Amygdala (tissue), 56 donors: ENCODE measurements at regions not wholly inside any gene's neighbourhood (a gene's known extent, or its start where the extent isn't known, plus 50 kb on each side); places are given as distances from the start of the nearest gene placed in this dataset.

Source experiments
- DNase-seq, 56 donors: peaks; one replicate each; lab custom pipeline; 2025; lab: John Stamatoyannopoulos, UW

DNA sequence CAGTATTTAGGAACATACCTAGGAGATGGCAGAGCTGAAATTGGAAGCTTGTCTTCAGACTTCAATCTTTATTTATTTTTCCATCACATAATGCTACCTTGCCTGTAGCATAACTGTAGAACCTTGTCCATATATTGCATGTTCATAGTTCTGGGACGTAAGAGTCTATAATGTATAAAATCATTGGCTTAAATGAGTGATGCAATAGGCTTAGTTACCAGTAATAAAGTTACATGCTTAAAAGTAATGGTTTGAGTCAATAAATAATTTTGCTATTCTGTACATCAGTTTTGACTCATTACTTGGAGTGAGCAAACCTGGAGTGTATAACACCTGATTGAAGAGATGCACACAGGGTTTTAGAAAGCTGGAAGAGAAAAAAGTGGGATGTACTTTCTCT is 229.3 kb downstream of the CDCA7 start:
- no peak for DNase-seq

DNA sequence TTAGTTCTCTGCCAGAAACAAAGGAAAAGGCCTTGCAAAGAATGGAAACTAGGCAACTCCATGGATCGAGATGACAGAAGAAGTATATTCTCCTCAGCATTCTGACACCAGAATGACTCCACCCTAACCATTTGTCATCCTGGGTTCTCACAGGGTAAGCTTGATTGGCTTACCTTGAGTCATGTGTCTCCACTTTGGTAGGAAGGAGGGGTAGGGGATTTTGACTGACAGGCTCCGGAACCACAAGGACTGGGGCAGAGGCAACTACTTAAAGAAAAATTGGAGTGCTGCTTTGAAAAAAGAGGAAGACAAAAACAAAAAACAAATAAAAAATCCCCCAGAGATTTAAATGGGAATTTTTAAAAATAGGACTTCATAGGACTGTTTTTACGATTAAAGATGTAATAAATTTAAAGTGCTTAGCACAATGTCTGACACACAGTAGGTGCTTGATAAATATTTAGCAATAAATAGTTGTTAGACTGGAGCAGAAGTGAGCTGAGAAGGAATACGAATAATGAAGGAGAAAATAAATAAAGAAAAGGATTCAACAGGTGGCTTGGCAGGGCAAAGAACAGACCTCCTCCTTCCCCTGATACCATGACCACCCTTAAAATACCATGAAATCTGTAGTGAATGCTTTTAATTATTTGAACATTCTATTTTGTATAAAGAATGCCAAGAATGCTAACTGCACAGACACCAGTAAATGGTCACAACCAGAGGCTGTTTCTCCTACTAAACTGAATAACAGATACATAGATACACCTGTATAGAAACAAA is 230.2 kb downstream of the CDCA7 start:
- DNase-seq = no peak

DNA sequence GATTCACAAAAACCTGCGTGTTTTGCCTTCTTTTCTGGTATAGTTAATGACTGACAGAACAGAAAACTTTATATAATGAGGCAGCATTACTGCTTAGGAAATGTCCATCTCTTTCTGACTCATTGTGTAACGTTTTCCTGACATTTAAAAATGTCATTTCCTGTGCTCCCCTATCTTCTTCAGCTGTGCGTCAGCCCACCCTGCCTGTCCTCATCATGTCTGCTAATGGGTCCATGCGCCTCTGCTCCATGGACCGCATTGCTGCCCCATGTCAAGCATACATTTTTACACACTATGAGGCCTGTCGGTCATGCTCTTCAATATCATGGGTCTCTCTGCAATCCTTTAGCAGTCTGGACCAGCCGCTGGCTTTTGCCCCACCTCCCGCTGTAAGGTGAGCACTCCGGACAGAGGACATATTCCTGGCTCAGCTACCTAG is 234.3 kb downstream of the CDCA7 start:
- DNase-seq = no peak

DNA sequence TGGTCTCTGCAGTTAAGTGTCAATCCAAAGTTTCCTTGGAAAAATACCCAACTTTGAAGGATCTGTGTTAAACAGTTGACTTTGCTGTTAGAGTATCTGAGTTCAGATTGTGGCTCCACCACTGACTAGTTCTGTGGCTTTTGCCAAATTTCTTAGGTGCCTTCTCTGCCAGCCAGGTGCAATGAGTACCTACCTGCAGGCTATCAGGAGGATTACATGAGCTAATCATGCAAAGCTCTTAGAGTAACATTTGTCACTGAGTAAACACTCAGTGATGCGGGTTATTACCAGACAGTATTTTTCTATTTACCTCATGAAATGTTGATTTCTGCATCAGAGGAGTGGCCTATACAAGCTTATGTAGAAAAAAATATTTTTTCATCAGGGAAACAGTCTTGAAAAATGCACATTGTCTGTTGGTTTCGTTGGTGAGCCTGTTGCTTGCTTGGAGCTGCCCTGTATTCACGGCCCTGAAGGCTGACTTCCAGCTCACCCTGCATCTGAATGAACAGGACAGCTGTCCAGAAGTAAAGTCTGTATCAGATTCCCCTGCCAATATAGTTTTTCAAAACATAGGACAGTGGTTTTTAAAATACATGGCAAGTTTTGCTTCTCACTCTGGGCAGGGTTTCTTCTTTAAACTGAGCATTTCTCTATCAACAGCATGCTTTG is 235.1 kb downstream of the CDCA7 start:
- DNase-seq = no peak

DNA sequence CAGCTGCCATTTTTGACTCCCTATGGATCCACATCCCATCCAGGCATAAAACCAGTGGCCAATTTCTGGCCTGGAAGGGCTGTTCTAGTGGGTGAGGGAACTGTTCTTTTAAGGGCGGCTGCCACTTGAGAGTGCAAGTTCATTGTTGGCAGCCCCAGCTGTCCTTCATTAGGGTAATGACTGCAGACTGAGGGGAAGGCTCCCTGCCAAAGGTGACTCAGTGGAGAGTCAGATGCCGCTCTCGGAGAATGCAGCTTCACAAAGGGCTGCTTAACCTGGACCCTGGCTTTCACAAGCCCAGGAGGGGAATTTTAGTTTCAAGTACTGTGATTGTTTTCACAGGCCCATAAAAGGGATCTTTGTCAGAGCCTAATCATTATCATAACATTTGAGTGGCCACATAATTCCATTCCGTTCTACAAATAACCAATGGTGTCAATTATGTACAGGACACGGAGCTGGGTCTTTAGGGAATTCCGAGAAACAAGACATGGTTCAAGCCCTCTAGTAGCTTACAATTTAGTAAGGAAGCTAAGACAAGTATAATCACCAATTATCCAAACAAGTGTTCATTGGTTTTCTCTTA is 235.7 kb downstream of the CDCA7 start:
- DNase-seq = peak in 17 of 56 donors; percentile 0 to 56 (median 7)

DNA sequence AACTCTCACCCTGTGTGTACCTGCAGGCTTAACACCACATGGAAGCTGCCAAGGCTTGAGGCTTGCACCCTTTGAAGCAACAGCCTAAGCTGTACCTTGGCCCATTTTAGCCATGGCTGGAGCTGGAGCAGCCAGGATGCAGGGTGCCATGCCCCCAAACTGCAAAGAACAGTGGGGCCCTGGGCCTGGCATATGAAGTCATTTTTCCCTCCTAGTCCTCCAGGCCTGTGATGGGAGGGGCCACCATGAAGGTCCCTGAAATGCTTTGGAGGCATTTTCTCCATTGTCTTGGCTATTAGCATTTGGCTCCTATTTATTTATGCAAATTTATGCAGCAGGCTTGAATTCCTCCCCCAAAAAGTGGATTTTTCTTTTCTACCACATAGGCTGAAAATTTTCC is 238.4 kb downstream of the CDCA7 start:
- no peak for DNase-seq

DNA sequence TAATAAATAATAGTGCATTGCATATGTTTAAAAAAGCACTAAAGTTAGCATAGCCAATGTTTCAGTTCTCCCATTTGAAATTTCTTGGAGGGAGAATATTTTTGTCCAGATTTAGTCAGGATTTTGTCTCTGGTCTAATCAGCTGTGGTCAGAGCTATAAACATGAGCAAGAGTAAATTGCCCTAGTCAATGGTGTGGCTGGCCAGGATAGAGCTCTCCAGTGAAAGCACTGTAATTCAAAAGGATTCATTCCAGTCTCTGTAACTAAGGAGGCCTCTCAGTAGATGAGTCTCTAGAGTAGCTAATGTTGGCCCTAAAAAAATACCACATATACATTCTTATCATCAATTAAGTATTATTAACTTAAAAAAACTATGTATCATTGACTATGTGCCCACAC is 241.6 kb downstream of the CDCA7 start:
- no peak for DNase-seq

DNA sequence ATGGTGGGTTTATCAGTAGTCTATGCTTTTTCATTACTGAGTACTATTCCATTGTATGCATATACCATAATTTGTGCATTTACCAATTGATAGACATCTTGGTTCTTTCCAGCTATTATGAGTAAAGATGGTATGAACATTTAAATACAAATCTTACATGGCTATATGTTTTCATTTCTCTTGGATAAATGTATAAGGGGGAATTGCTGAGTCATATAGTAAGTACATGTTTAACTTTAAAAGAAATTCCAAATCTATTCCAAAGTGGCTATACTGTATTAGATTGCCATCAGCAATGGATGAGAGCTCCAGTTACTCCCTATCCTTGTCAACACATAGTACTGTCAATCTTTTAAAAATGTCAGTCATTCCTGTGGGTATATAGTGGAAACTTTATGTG is 243.9 kb downstream of the CDCA7 start:
- no peak for DNase-seq

DNA sequence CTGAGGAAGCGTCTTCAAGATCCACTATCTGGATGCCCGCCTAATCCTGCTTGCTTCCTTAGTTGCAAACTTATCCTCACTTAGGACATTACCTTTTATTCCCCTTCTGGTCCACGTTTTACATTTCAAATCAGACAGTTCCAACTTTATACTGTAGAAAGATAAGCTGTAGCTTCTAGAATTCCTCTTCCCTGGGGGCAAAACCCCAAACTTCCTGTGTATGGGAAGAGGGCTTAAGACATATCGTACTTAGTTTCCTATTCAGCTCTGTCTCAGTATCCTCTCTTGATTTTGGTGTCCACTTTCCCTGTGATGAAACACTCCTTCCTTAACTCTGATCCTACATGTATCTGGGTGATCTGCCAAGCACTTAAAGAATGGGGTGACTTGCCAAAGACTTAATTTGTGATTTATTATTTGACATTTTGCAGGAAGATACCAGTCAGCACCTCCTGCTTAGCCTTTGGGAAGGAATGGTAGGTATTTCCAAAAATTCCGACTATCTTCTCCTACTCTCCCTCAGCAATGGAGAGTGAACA is 245.2 kb downstream of the CDCA7 start:
- no peak for DNase-seq

DNA sequence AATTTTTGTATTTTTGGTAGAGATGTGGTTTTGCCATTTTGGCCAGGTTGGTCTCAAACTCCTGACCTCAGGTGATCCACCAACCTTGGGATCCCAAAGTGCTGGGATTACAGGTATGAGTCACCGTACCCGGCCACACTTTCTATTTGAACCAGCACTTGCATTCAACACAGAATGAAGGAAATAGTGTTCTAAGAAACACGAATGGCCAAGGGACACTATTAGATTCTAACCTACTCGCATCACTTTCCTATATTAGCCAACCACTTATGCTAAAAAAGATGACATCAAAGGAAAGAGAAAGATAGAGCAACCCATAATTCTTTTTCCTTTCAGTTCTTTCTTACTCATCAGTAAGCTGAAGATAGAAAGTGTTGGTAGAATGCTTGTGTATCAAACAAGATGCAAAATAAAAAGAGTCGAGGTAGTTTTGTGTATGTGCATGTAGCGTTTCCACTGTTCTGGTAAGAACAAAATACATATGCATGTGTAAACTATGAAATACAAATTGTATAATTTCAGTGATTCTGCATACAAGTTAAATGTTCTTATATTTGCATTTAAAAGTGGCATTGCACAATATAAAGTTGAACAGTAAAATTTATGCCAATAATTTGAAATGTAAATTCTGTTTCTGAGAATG is 247.6 kb downstream of the CDCA7 start:
- no peak for DNase-seq

DNA sequence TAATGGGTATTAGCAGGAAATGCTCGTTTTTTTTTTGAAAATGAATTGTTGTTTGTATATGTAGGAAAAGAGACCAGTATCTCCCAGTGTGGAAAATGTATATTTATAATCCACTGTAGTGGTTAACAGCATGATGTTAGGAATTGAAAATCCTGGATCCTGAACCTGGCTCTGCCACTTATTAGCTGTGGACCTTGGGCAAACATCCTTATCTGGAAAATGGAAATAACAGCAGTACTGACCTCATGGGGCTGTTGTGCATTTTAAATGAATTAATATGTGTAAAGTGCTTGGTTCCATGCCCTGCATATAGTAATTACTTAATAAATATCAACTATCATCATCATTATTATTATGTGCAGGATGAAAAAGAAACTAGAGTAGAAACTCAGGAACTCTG is 251.3 kb downstream of the CDCA7 start:
- no peak for DNase-seq

DNA sequence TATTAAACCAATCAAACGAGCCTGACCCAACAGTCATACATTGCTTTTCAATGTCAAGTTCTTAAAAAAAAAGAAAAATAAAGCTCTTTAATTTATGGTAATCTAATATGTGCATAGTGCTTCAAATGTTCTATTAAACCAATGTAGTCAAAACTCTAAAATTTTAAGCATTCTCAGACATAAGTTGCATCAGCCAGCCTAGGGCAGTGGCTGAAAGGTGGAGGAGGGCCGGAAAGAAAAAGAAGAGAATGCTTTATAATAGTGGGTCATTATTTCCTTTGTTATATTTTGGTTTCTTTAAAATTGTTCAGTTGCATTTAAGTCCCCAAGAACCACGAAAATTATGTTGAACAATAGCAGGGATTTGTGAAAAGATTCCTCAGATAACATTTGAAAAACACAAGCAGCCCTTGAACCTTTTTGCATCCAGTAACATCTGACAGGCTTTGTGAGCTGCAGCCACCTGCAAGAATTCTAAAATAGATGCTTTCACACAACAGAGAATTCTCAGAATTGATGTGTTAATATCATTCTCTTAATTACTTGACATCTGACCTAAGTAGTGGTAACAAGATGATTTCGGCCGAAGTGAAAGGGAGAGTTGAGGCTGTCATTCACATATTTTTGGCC is 252.1 kb downstream of the CDCA7 start:
- no peak for DNase-seq

DNA sequence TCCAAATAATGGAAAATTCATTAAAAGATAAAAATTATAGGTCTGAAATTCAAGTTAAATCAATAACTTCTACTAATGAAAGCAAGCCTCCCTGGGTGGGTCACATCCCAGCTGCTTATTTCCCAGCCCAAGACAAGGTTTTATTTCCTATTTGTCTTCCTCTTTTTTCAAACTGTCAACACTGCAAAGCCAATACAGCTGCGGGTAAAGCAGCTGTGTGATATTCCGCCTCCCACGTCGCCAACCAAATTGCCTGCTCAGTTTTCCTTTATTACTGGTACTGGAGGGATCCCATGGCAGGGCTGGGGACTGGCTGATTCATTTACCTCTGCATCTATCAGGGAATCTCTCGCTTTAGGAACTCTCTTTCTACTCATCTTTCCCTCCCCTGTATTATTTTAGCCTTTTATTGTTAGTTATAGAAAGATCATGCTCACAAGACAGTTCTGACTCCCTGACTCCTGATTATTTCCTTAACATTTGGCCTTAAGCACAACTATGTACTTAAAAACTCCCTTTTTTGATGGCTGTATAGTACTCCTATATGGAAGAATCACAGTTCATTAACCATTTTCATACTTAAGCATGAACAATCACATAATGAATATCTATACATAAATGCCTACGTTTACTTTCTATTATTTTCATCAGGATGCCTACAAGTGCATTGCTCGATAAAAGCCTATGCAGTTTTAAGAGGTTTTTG is 253.1 kb downstream of the CDCA7 start:
- no peak for DNase-seq

DNA sequence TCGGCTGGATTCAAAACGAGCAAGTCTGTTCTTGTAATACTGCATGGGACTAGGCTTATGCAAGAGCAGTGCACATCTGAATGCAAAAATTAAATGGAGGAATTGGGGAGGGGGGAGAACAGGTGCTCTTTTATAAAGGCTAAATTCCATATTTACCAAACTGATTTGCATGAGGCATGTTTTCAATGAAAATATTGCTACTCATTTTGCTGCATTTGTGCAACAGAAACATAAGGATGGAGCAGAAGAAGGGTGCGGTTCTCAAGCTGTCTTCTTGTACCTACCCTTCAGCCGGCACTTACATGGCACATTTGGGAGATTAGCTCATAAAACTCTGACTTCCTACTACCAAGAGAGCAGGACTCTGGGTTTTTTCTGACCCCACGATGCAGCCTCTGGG is 256.4 kb downstream of the CDCA7 start:
- no peak for DNase-seq

DNA sequence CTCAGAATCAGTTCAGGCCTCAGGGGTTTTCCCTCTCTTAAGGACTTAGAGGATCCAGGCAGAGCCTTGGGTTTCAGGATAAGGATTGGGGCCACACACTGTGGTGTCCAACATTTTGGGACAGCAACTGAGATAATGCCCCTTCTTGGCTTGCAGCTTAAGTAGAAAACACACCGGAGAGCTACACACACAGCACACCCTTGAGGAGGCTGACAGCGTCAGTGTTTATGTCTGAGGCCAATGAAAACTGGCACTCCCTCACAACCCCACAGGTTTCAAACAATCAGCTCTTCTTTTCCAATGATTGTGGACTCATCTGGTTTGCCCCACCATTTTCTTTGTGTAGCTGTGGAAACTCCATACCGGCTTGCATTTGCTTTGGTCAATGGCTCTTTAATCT is 257.7 kb downstream of the CDCA7 start:
- no peak for DNase-seq

DNA sequence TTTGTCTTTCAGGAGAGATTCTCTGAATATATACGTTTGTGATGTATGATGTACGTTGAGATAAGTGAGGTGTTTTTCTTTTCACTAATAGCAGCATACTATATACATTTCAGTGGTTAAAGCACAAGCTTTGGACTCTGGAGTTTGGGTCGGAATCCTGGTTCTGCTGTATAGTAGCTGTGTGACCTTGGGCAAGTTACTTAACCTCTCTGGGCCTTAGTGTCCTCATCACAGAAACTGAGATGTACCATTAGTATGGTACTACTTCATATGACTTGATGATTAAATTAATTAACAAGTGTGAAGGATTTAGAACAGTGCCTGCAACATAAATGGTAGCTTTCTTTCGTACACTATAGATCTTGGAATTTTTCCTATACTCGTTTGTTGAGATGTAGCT is 258.7 kb downstream of the CDCA7 start:
- no peak for DNase-seq

DNA sequence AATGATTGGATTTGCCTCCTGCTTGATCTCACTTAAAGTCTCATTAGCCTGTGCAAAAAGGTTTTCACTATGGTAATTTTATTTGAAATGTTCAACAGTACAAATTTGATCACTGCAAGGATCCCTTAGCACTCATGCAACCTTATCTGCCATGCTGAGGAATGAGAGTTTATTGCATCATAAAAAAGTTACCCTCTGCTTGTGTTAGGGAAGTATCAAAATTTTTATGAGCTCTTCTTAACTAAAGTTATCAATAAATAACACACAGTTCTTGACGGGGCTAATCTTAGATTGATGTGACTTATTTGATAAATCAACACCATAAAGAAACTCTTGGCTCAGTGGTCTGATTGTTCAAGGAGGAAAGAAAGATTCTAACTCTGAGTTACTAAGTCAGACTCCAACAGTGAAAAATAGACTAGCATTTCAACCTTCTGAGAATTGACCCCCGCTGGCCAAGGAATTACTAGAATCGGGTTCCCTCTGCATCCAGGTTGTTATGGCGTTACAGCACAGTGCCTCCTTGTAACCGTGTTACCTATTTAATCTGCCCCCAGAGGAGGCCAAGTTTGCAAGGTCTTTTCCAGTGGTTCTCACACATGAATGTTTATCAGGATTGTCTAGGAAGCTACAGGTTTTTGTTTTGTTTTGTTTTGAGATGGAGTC is 259.7 kb downstream of the CDCA7 start:
- DNase-seq = no peak

DNA sequence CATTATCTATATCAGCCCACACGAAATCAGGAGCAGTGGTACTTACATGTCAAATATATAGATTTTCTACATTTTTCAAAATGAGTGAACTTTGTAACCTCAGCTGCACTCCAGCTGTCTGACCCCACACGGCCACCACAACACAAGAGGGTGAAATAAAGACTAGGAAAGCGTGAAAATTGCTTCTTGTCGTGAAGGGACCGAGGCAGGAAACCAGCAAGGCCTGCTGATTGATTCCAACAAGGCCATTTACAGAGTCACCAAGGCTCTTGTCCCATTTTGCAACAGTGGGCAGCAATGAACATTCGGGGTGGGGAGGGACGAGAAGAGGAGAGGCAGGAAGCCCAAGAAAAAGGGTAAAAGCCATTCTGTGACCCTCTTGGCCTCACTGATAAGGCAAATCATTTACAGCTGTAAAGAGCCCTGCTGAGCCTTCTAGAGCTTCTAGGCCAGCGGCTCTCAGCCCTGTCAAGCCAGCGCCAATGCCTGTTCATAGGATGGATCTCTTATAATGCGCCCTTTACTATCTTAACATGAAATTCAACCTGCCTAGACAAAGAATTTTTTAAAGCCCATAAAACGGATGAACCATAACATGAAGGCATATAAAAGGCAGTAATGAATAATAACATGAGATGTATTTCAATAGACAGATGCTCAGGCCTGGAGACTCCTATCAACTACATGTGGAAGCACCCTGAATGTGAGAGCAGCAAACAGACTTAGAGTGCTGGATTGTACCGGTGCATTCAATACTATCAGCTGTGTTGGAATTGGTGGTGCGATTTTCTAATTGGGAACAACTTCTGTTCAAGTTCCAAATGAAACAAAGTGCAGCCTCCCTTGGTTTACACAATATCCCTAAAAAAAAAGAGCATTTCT is 269.0 kb downstream of the CDCA7 start:
- no peak for DNase-seq
